Neutrophil (primary cell): ENCODE measurements at regions not wholly inside any gene's neighbourhood (a gene's known extent, or its start where the extent isn't known, plus 50 kb on each side); places are given as distances from the start of the nearest gene placed in this dataset.

Source experiments
- H3K27ac ChIP-seq: fragments of 200-600 bp; sonication (generic); 2 replicates; pipeline ENCODE4 v1.5.1; 2016; ENCODE audit warnings: mild to moderate bottlenecking, moderate library complexity
- H3K27me3 ChIP-seq: fragments of 200-600 bp; sonication (generic); 2 replicates; pipeline ENCODE4 v1.6.0; 2016; ENCODE audit warnings: mild to moderate bottlenecking
- H3K36me3 ChIP-seq: fragments of 200-600 bp; sonication (generic); 2 replicates; pipeline ENCODE4 v1.5.1; 2017
- H3K4me1 ChIP-seq, 2 experiments: fragments of 200-600 bp in 1 of 2; sonication (generic) in 1 of 2; 1 replicate in 1 of 2; 2 replicates in 1 of 2; pipeline versions ENCODE4 v1.5.1 to v1.6.1; 2013 to 2016; ENCODE audit warnings: low read depth in 1 of 2, low read length in 1 of 2, mild to moderate bottlenecking in 1 of 2, moderate library complexity in 1 of 2; ENCODE audit not compliant: control insufficient read depth in 1 of 2, insufficient read depth in 1 of 2
- H3K4me3 ChIP-seq, 2 experiments: fragments of 200-600 bp in 1 of 2; sonication (generic) in 1 of 2; 1 replicate in 1 of 2; 2 replicates in 1 of 2; pipeline ENCODE4 v1.5.1; 2013 to 2016; ENCODE audit warnings: low read depth in 1 of 2, low read length in 1 of 2, mild to moderate bottlenecking in 1 of 2, moderate library complexity in 1 of 2
- H3K9me3 ChIP-seq: fragments of 200-600 bp; sonication (generic); 2 replicates; pipeline ENCODE4 v1.5.1; 2016
- CTCF ChIP-seq: fragments of 200-600 bp; sonication (generic); IDR thresholded peaks from 2 replicates; pipeline ENCODE4 v1.5.1; 2016; ENCODE audit warnings: antibody characterized with exemption

GRCh38 chr12:76713130-76713529 is 50.8 kb upstream of the ZDHHC17 start:
- Histone ChIP-seq H3K36me3 (no peaks in the 10 kb centered on the region), H3K27me3 (no peaks in the 10 kb centered on the region), H3K27ac (no peak overlapping the region), H3K4me1 (no peaks in the 10 kb centered on the region), H3K9me3 (no peaks in the 10 kb centered on the region), H3K4me3 (no peak overlapping the region)
- TF ChIP-seq CTCF = no peak

- H3K27ac ChIP-seq = no peak overlapping the region
- no peaks in the 10 kb centered on the region for H3K4me1 ChIP-seq
- H3K27me3 ChIP-seq = no peaks in the 10 kb centered on the region
- no peaks in the 10 kb centered on the region for H3K9me3 ChIP-seq
- no peak overlapping the region for H3K4me3 ChIP-seq
- no peak for TF ChIP-seq CTCF
- H3K36me3 ChIP-seq = no peaks in the 10 kb centered on the region
These were observed 49.9 kb upstream of the ZDHHC17 start for GRCh38 chr12:76713986-76714385.
